Stimulated activated CD4-positive, alpha-beta T cell treated with anti-CD3 and anti-CD28 coated beads, Interleukin-15, amount 100 ng/mL, for 24 hours (primary cell): ENCODE measurements at regions not wholly inside any gene's neighbourhood (a gene's known extent, or its start where the extent isn't known, plus 50 kb on each side); places are given as distances from the start of the nearest gene placed in this dataset.

Source experiments
- DNase-seq: peaks from one replicate; pipeline ENCODE4 v3.0.0-alpha.2; 2020

- DNase-seq, result no peak
These were observed 180.3 kb downstream of the EMP1 start for GRCh38 chr12:13376610-13377373.

GRCh38 chr12:13375583-13376345 is 179.2 kb downstream of the EMP1 start:
- no peak for DNase-seq

- no peak for DNase-seq
These were observed 178.3 kb downstream of the EMP1 start for GRCh38 chr12:13374793-13375192.

- DNase-seq, result no peak
These were observed 177.3 kb downstream of the EMP1 start for GRCh38 chr12:13373803-13374202.

GRCh38 chr12:13373131-13373530 is 176.6 kb downstream of the EMP1 start:
- DNase-seq, result no peak

GRCh38 chr12:13372386-13372785 is 175.9 kb downstream of the EMP1 start:
- DNase-seq, result no peak

- no peak for DNase-seq
These were observed 175.3 kb downstream of the EMP1 start for GRCh38 chr12:13371797-13372196.

GRCh38 chr12:13371367-13371766 is 174.8 kb downstream of the EMP1 start:
- DNase-seq, result no peak

- no peak for DNase-seq
These were observed 173.0 kb downstream of the EMP1 start for GRCh38 chr12:13369474-13370056.

GRCh38 chr12:13368971-13369370 is 172.4 kb downstream of the EMP1 start:
- DNase-seq, result no peak

- DNase-seq, result no peak
These were observed 171.9 kb downstream of the EMP1 start for GRCh38 chr12:13368431-13368830.

GRCh38 chr12:13367973-13368372 is 171.4 kb downstream of the EMP1 start:
- no peak for DNase-seq

GRCh38 chr12:13365748-13366366 is 169.3 kb downstream of the EMP1 start:
- DNase-seq, result no peak

GRCh38 chr12:13362260-13362841 is 165.8 kb downstream of the EMP1 start:
- DNase-seq, result peak; percentile 73

GRCh38 chr12:13359636-13360035 is 163.1 kb downstream of the EMP1 start:
- no peak for DNase-seq

GRCh38 chr12:13358391-13358905 is 161.9 kb downstream of the EMP1 start:
- no peak for DNase-seq

GRCh38 chr12:13350946-13351345 is 154.4 kb downstream of the EMP1 start:
- no peak for DNase-seq

- no peak for DNase-seq
These were observed 153.9 kb downstream of the EMP1 start for GRCh38 chr12:13350381-13350780.

- no peak for DNase-seq
These were observed 151.9 kb downstream of the EMP1 start for GRCh38 chr12:13348464-13348863.

GRCh38 chr12:13347241-13348043 is 150.9 kb downstream of the EMP1 start:
- DNase-seq, result peak; percentile 81

- no peak for DNase-seq
These were observed 149.2 kb downstream of the EMP1 start for GRCh38 chr12:13345722-13346121.

- no peak for DNase-seq
These were observed 146.8 kb downstream of the EMP1 start for GRCh38 chr12:13343375-13343774.
